NOMO-1 (cell line): ENCODE measurements at regions not wholly inside any gene's neighbourhood (a gene's known extent, or its start where the extent isn't known, plus 50 kb on each side); places are given as distances from the start of the nearest gene placed in this dataset.
"Not testable (repeated sequence)": the region's sequence is repeated elsewhere in the genome, so short reads cannot be mapped to it uniquely, and the experiment has no call there.

ENCODE experiments used
- DNase-seq, 2 experiments: peaks; one replicate each; lab custom pipeline; 2025; ENCODE audit not compliant: unreplicated experiment in 2 of 2; lab: John Stamatoyannopoulos, UW

GRCh38 chr13:59043016-59043415 is 1120.7 kb downstream of the DIAPH3 start:
- DNase-seq: no peak

- no peak for DNase-seq
These were observed 1116.2 kb downstream of the DIAPH3 start for GRCh38 chr13:59047546-59047945.

- no peak for DNase-seq
These were observed 1102.1 kb downstream of the DIAPH3 start for GRCh38 chr13:59061621-59062020.

GRCh38 chr13:59064042-59064441 is 1099.7 kb downstream of the DIAPH3 start:
- no peak for DNase-seq

- DNase-seq: not testable (repeated sequence)
These were observed 1087.3 kb downstream of the DIAPH3 start for GRCh38 chr13:59076386-59076785.

- DNase-seq: no peak
These were observed 1077.6 kb downstream of the DIAPH3 start for GRCh38 chr13:59086147-59086546.

GRCh38 chr13:59088716-59089115 is 1075.0 kb downstream of the DIAPH3 start:
- no peak for DNase-seq

GRCh38 chr13:59094181-59094580 is 1069.5 kb downstream of the DIAPH3 start:
- no peak for DNase-seq

GRCh38 chr13:59099182-59099974 is 1064.3 kb downstream of the DIAPH3 start:
- DNase-seq: no peak

- DNase-seq: no peak
These were observed 1060.5 kb downstream of the DIAPH3 start for GRCh38 chr13:59103004-59103768.

- DNase-seq: no peak
These were observed 1052.0 kb downstream of the DIAPH3 start for GRCh38 chr13:59111751-59112171.

GRCh38 chr13:59112221-59112718 is 1051.5 kb downstream of the DIAPH3 start:
- DNase-seq: peak in 1 of 2 experiments; percentile 43

- DNase-seq: no peak
These were observed 1044.3 kb downstream of the DIAPH3 start for GRCh38 chr13:59119475-59119874.

GRCh38 chr13:59120297-59120843 is 1043.4 kb downstream of the DIAPH3 start:
- DNase-seq: no peak

GRCh38 chr13:59121507-59121906 is 1042.2 kb downstream of the DIAPH3 start:
- DNase-seq: no peak

- DNase-seq: no peak
These were observed 1037.3 kb downstream of the DIAPH3 start for GRCh38 chr13:59126474-59126873.

- no peak for DNase-seq
These were observed 1029.8 kb downstream of the DIAPH3 start for GRCh38 chr13:59133903-59134302.

GRCh38 chr13:59144700-59145099 is 1019.0 kb downstream of the DIAPH3 start:
- no peak for DNase-seq

GRCh38 chr13:59145381-59145780 is 1018.3 kb downstream of the DIAPH3 start:
- no peak for DNase-seq

GRCh38 chr13:59157181-59157580 is 1006.5 kb downstream of the DIAPH3 start:
- DNase-seq: no peak

GRCh38 chr13:59166174-59166573 is 997.6 kb downstream of the DIAPH3 start:
- DNase-seq: no peak
